ENCODE measurements at regions not wholly inside any gene's neighbourhood (a gene's known extent, or its start where the extent isn't known, plus 50 kb on each side); places are given as distances from the start of the nearest gene placed in this dataset.

GRCh38 chr2:4499316-4500030 lies 796.1 kb downstream of the DCDC2C start:
- H3K27ac ChIP-seq = no peak overlapping the region
- no peak for TF ChIP-seq ZFX (IDR thresholded peaks at IDR 0.05)
- TF ChIP-seq, protein P1, sequence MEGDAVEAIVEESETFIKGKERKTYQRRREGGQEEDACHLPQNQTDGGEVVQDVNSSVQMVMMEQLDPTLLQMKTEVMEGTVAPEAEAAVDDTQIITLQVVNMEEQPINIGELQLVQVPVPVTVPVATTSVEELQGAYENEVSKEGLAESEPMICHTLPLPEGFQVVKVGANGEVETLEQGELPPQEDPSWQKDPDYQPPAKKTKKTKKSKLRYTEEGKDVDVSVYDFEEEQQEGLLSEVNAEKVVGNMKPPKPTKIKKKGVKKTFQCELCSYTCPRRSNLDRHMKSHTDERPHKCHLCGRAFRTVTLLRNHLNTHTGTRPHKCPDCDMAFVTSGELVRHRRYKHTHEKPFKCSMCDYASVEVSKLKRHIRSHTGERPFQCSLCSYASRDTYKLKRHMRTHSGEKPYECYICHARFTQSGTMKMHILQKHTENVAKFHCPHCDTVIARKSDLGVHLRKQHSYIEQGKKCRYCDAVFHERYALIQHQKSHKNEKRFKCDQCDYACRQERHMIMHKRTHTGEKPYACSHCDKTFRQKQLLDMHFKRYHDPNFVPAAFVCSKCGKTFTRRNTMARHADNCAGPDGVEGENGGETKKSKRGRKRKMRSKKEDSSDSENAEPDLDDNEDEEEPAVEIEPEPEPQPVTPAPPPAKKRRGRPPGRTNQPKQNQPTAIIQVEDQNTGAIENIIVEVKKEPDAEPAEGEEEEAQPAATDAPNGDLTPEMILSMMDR (conservative IDR thresholded peaks at IDR 0.05) = no peak

GRCh38 chr2:4501525-4501924 lies 798.1 kb downstream of the DCDC2C start:
- H3K27ac ChIP-seq = no peak overlapping the region
- TF ChIP-seq ZFX (IDR thresholded peaks at IDR 0.05) = no peak
- TF ChIP-seq, protein P1 (conservative IDR thresholded peaks at IDR 0.05) = no peak

- no peak for TF ChIP-seq ZFX (IDR thresholded peaks at IDR 0.05)
- TF ChIP-seq, protein P1 (conservative IDR thresholded peaks at IDR 0.05) = no peak
- no peak overlapping the region for H3K27ac ChIP-seq
Observed at GRCh38 chr2:4502230-4502843, 799.0 kb downstream of the DCDC2C start.

DNA sequence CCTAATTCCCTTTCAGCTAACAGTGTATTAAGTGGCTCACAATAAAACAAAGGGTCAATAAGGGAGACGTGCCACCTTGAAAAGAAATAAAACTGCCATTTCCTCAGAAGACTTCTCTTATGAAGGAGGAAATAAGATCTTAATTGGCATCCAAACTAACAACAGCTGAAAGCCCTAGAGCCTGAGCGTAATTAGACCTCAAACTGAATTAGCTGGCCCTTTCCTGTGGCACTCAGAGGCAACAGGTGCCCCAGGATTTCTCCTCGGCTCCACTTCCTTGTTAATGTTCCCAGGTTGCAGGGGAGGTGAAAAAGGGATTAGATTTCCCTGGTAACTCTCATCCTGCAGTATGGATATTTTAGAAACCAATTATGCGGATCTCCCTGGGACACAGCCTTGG lies 804.3 kb downstream of the DCDC2C start:
- H3K27ac ChIP-seq = no peak overlapping the region
- TF ChIP-seq, protein P1 (conservative IDR thresholded peaks at IDR 0.05) = no peak
- no peak for TF ChIP-seq ZFX (IDR thresholded peaks at IDR 0.05)

DNA sequence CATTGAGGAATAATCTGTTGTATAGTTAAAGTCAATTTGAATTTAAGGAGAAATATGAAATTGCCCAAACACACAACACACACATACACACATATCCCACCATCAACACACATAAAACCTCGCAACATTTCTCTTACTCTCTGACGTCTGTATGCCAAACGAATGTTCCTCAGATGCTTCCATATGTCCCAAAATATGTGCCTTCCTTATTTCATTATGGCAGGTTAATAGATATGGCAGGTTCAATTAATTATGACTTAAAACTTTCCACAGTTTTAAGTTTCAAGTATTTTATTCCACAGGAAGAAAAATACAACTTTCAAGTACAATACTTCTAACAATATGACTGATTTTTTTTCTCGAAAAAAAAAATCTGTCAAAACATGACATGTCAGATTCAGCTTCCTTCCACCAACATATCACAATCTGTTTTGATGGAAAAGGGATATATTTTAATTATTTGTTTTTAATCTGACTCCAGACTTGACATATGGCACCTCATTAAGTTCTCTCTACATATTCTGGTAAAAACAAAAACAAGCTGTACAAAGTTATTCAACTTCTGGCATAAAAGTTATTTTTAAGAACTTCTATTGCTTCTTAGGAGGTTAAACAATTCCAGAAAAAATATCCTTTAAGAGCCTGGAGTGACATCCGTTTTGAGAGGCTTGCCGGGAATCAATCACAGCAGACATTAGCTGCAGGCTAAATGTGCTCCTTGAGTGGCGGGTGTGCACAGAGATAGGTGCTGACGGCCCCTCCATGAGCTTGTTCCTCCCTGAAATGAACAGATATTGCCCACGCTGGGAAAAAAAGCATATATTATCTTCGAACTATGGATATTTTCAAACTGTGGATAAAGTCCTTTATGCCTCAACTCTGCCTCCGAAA lies 812.7 kb downstream of the DCDC2C start:
- TF ChIP-seq, protein P1 (conservative IDR thresholded peaks at IDR 0.05) = no peak
- no peak for TF ChIP-seq ZFX (IDR thresholded peaks at IDR 0.05)
- no peak overlapping the region for H3K27ac ChIP-seq

DNA sequence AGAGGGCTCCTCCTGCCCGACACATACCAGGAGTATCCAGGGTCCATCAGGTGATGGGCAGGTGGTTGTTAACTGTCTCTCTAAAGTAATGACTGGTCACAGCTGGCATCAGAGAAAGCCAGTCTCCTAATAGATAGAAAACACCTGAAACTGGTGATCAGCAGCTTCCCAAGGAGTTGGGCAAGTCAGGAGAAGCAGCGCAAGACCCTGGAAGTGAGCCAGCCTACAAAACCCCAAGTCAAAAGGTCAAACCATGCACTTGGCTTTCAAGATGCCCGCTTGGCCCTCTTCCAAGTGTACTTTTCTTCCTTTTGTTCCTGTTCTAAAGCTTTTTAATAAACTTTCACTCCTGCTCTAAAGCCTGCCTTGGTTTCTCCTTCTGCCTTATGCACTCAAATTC lies 815.2 kb downstream of the DCDC2C start:
- TF ChIP-seq, protein P1 (conservative IDR thresholded peaks at IDR 0.05) = no peak
- TF ChIP-seq ZFX (IDR thresholded peaks at IDR 0.05) = no peak
- H3K27ac ChIP-seq = peak overlapping the region; percentile 98

All from C4-2B (cell line).